ENCODE measurements at regions not wholly inside any gene's neighbourhood (a gene's known extent, or its start where the extent isn't known, plus 50 kb on each side); places are given as distances from the start of the nearest gene placed in this dataset.

DNA sequence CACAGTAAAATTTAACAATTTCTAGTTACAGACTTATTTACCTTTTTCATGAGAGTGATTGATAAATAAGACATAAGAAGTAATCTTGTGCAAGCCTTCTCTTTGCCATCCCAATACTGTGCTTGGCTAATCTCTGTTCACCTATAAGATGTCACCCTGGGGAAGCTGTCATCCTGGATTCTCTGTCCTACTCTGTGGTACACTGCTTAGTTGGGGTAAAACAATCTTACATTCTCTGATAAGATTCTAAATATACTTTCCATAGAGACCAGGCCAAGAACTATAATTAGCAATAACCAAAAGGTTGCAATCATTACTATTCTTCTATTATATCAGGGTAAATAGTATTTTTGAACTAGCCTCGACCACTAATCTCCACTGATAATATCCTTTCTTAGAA, 1218.3 kb upstream of the CADM2 start:
- Histone ChIP-seq H2AFZ (ENCODE audit: low read depth, low read length) (no peak overlapping the region), H4K20me1 (ENCODE audit: insufficient read depth) (no peaks in the 10 kb centered on the region), H3K4me2 (ENCODE audit: low read length) (no peak overlapping the region), H3K27ac (ENCODE audit: low read length) (no peak overlapping the region), H3K27me3 (ENCODE audit: insufficient read depth, low read depth, low read length) (no peaks in the 10 kb centered on the region), H3F3A (ENCODE audit: insufficient read depth, low read length, poor library complexity, severe bottlenecking) (no peaks in the 10 kb centered on the region), H3K9me3 (ENCODE audit: low read length) (no peaks in the 10 kb centered on the region), H3K9me2 (ENCODE audit: insufficient read depth, low read length) (no peaks in the 10 kb centered on the region), H3K36me3 (ENCODE audit: insufficient read depth, low read length) (no peaks in the 10 kb centered on the region), H3K79me2 (replicated peaks; ENCODE audit: insufficient read depth, low read length) (no peaks in the 10 kb centered on the region), H3K9ac (ENCODE audit: low read length) (no peak overlapping the region), H3K4me3 (ENCODE audit: low read length) (no peak overlapping the region)
- TF ChIP-seq TAF1 (IDR thresholded peaks at IDR 0.05; ENCODE audit: low read depth) (no peak), POLR2AphosphoS5 (IDR thresholded peaks at IDR 0.05) (no peak), EP300 (conservative IDR thresholded peaks at IDR 0.05; ENCODE audit: poor library complexity, severe bottlenecking) (no peak), RAD21 (conservative IDR thresholded peaks at IDR 0.05) (no peak), SMC3 (conservative IDR thresholded peaks at IDR 0.05; ENCODE audit: poor library complexity) (no peak), EZH2 (IDR thresholded peaks at IDR 0.05; ENCODE audit: borderline replicate concordance, insufficient read depth, low read length, poor library complexity, severe bottlenecking) (no peak), MXI1 (conservative IDR thresholded peaks at IDR 0.05; ENCODE audit: poor library complexity, severe bottlenecking) (no peak)
- TF ChIP-seq, protein P1, sequence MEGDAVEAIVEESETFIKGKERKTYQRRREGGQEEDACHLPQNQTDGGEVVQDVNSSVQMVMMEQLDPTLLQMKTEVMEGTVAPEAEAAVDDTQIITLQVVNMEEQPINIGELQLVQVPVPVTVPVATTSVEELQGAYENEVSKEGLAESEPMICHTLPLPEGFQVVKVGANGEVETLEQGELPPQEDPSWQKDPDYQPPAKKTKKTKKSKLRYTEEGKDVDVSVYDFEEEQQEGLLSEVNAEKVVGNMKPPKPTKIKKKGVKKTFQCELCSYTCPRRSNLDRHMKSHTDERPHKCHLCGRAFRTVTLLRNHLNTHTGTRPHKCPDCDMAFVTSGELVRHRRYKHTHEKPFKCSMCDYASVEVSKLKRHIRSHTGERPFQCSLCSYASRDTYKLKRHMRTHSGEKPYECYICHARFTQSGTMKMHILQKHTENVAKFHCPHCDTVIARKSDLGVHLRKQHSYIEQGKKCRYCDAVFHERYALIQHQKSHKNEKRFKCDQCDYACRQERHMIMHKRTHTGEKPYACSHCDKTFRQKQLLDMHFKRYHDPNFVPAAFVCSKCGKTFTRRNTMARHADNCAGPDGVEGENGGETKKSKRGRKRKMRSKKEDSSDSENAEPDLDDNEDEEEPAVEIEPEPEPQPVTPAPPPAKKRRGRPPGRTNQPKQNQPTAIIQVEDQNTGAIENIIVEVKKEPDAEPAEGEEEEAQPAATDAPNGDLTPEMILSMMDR (IDR thresholded peaks at IDR 0.05; ENCODE audit: poor library complexity, severe bottlenecking), result no peak
- TF ChIP-seq, protein P2, sequence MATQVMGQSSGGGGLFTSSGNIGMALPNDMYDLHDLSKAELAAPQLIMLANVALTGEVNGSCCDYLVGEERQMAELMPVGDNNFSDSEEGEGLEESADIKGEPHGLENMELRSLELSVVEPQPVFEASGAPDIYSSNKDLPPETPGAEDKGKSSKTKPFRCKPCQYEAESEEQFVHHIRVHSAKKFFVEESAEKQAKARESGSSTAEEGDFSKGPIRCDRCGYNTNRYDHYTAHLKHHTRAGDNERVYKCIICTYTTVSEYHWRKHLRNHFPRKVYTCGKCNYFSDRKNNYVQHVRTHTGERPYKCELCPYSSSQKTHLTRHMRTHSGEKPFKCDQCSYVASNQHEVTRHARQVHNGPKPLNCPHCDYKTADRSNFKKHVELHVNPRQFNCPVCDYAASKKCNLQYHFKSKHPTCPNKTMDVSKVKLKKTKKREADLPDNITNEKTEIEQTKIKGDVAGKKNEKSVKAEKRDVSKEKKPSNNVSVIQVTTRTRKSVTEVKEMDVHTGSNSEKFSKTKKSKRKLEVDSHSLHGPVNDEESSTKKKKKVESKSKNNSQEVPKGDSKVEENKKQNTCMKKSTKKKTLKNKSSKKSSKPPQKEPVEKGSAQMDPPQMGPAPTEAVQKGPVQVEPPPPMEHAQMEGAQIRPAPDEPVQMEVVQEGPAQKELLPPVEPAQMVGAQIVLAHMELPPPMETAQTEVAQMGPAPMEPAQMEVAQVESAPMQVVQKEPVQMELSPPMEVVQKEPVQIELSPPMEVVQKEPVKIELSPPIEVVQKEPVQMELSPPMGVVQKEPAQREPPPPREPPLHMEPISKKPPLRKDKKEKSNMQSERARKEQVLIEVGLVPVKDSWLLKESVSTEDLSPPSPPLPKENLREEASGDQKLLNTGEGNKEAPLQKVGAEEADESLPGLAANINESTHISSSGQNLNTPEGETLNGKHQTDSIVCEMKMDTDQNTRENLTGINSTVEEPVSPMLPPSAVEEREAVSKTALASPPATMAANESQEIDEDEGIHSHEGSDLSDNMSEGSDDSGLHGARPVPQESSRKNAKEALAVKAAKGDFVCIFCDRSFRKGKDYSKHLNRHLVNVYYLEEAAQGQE (IDR thresholded peaks at IDR 0.05; ENCODE audit: borderline replicate concordance), result no peak

DNA sequence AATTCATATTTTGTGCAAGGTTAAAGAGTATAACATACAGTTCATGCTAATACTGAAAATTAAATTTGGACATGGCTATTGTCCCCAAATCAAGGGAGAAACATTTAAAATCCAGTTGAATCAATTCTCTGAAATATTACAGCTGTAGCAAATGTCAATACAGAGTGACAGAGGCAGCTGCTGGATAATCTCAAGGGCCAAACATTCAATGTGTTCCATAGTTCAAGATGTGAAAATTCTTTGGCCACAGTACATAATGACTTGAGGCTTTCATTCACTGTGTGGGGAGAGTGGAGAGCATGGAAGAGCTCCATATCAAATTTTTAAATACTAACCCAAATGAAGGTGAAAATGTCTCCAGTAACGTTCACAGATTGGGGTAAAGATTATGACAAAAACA, 1192.8 kb upstream of the CADM2 start:
- H3K9ac ChIP-seq (ENCODE audit: low read length), result no peak overlapping the region
- no peaks in the 10 kb centered on the region for H3K36me3 ChIP-seq (ENCODE audit: insufficient read depth, low read length)
- H3F3A ChIP-seq (ENCODE audit: insufficient read depth, low read length, poor library complexity, severe bottlenecking), result no peaks in the 10 kb centered on the region
- no peak overlapping the region for H2AFZ ChIP-seq (ENCODE audit: low read depth, low read length)
- H3K27ac ChIP-seq (ENCODE audit: low read length), result no peak overlapping the region
- H3K9me3 ChIP-seq (ENCODE audit: low read length), result no peaks in the 10 kb centered on the region
- TF ChIP-seq RAD21 (conservative IDR thresholded peaks at IDR 0.05) (no peak), EZH2 (IDR thresholded peaks at IDR 0.05; ENCODE audit: borderline replicate concordance, insufficient read depth, low read length, poor library complexity, severe bottlenecking) (no peak)
- H4K20me1 ChIP-seq (ENCODE audit: insufficient read depth), result no peaks in the 10 kb centered on the region
- no peaks in the 10 kb centered on the region for H3K79me2 ChIP-seq (replicated peaks; ENCODE audit: insufficient read depth, low read length)
- no peaks in the 10 kb centered on the region for H3K9me2 ChIP-seq (ENCODE audit: insufficient read depth, low read length)
- no peaks in the 10 kb centered on the region for H3K27me3 ChIP-seq (ENCODE audit: insufficient read depth, low read depth, low read length)
- H3K4me3 ChIP-seq (ENCODE audit: low read length), result no peak overlapping the region
- no peak overlapping the region for H3K4me2 ChIP-seq (ENCODE audit: low read length)
